Coronary artery (tissue), 2 donors: ENCODE measurements at regions not wholly inside any gene's neighbourhood (a gene's known extent, or its start where the extent isn't known, plus 50 kb on each side); places are given as distances from the start of the nearest gene placed in this dataset.
"Not testable (repeated sequence)": the region's sequence is repeated elsewhere in the genome, so short reads cannot be mapped to it uniquely, and the experiment has no call there.

ENCODE experiments used
- DNase-seq: peaks from one replicate; pipeline ENCODE4 v3.0.0-alpha.2; 2017; ENCODE audit warnings: low spot score
- H3K27ac ChIP-seq, 2 donors: fragments of 200-600 bp; sonication (generic); one replicate each; pipeline ENCODE4 v1.5.1; 2016 to 2019
- H3K4me3 ChIP-seq: fragments of 200-600 bp; sonication (generic); 2 replicates; pipeline ENCODE4 v1.5.1; 2016; ENCODE audit warnings: mild to moderate bottlenecking, moderate library complexity
- CTCF ChIP-seq: fragments of 200-600 bp; sonication (generic); IDR thresholded peaks from one replicate; pipeline ENCODE4 v1.5.1; 2019; ENCODE audit warnings: antibody characterized with exemption

- Histone ChIP-seq H3K27ac (no peak overlapping the region), H3K4me3 (no peak overlapping the region)
- no peak for TF ChIP-seq CTCF
- no peak for DNase-seq
Measured at GRCh38 chr13:105871326-105871725, 664.1 kb downstream of the EFNB2 start.

- H3K27ac ChIP-seq, result no peak overlapping the region
- TF ChIP-seq CTCF, result no peak
- no peak overlapping the region for H3K4me3 ChIP-seq
- DNase-seq, result no peak
Measured at GRCh38 chr13:105863300-105863920, 672.1 kb downstream of the EFNB2 start.

- no peak for DNase-seq
- Histone ChIP-seq H3K27ac (no peak overlapping the region), H3K4me3 (no peak overlapping the region)
- no peak for TF ChIP-seq CTCF
Measured at GRCh38 chr13:105848494-105848893, 687.0 kb downstream of the EFNB2 start.

GRCh38 chr13:105847527-105848291, 687.8 kb downstream of the EFNB2 start:
- Histone ChIP-seq H3K27ac (no peak overlapping the region), H3K4me3 (no peak overlapping the region)
- no peak for TF ChIP-seq CTCF
- DNase-seq, result no peak

GRCh38 chr13:105846923-105847322, 688.5 kb downstream of the EFNB2 start:
- H3K4me3 ChIP-seq, result no peak overlapping the region
- TF ChIP-seq CTCF, result no peak
- DNase-seq, result no peak
- H3K27ac ChIP-seq, result no peak overlapping the region

- Histone ChIP-seq H3K4me3 (no peak overlapping the region), H3K27ac (no peak overlapping the region)
- no peak for DNase-seq
- no peak for TF ChIP-seq CTCF
Measured at GRCh38 chr13:105841286-105841685, 694.2 kb downstream of the EFNB2 start.

GRCh38 chr13:105838231-105838630, 697.2 kb downstream of the EFNB2 start:
- Histone ChIP-seq H3K4me3 (no peak overlapping the region), H3K27ac (no peak overlapping the region)
- DNase-seq, result no peak
- no peak for TF ChIP-seq CTCF

- H3K4me3 ChIP-seq, DNase-seq, H3K27ac ChIP-seq: not testable (repeated sequence)
Measured at GRCh38 chr13:105837295-105837694, 698.2 kb downstream of the EFNB2 start.
